Globus pallidus (tissue), 1 donor: ENCODE measurements at regions not wholly inside any gene's neighbourhood (a gene's known extent, or its start where the extent isn't known, plus 50 kb on each side); places are given as distances from the start of the nearest gene placed in this dataset.

Experiments
- DNase-seq: peaks from one replicate; pipeline ENCODE4 v3.0.0-alpha.2; 2015; ENCODE audit warnings: low spot score

DNA sequence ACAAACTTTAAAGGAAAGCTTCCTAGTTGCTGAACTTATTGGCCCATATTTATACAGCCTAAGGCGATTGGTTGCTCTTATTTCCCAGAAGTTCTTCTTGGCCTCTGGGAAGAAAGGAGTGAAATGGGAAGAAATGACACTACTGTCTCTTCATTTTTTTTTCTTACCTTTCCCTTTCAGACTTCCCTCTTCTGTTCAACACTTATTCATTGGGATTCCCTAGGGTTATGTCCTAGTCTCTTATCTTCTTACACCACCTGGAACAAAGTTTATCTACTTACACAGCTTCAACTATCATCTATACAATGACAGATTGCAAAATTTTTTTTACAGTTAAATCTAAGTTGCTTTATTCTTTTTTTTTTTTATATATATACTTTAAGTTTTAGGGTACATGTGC is 68.0 kb downstream of the SNX12 start:
- no peak for DNase-seq

DNA sequence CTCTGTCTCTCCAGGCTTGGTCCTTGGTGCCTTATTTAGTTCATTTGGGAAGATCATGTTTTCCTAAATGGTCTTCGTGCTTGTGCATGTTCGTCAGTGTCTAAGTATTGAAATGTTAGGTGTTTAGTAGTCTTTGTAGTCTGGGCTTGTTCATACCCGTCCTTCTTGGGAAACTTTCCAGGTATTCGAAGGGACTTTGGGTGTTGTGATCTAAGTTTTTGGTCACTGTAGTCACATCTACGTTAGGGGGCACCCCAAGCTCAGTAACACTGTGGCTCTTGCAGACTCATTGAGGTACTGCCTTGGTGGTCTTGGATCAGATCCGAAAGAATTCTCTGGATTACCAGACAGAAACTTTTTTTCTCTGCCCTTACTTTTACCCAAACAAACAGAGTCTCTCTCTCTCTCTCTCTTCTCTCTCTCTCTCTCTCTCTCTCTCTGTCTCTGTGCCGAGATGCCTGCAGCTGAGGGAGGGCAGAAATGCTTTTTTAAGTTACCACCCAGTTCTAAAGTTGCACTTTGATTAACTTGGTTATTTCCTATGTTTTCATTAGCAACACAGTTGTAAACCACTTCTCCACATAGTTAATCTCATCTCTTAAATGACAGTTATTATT is 67.6 kb upstream of the SLC7A3 start:
- DNase-seq, result peak; percentile 55

DNA sequence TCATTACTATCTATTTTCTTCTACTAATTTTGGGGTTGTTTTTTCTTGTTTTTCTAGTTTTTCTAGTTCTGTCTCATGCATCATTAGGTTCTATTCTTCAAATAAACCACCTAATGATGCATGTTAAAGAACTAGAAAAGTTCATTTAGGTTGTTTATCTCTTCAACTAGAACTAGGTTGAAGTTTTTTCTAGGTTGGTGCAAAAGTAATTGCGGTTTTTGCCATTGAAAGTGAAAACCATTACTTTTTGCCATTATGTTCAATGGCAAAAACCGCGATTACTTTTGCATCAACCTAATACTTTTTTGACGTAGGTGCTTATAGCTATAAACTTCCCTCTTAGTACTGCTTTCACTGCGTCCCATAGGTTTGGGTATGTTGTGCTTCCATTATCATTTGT is 64.4 kb upstream of the SLC7A3 start:
- no peak for DNase-seq

DNA sequence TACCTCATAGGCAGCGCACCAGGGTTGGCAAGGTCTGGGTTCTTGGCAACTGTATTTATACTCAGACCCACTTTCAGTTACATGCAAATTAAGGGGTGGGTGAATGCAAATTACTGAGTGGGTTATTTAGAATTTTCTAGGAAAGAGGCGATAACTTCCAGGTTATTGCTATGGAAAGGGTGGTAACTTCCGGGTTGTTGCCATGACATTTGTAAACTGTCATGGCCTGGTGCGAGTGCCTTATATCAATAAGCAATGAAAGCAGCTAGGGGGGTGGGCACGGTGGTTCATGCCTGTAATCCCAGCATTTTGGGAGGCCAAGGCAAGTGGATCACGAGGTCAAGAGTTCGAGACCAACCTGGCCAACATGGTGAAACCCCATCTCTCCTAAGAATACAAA is 57.5 kb upstream of the SLC7A3 start:
- no peak for DNase-seq
